Vagina (tissue), 2 donors: ENCODE measurements at regions not wholly inside any gene's neighbourhood (a gene's known extent, or its start where the extent isn't known, plus 50 kb on each side); places are given as distances from the start of the nearest gene placed in this dataset.

Experiments used
- CTCF ChIP-seq, 3 experiments: fragments of 450-650 bp in 2 of 3; fragments of 200-600 bp in 1 of 3; sonication (generic) in 1 of 3; IDR thresholded peaks; one replicate each; pipeline ENCODE4 v1.5.1; 2017 to 2019; ENCODE audit warnings: antibody characterized with exemption in 3 of 3, mild to moderate bottlenecking in 2 of 3, moderate library complexity in 2 of 3
- POLR2A ChIP-seq, 2 donors: fragments of 450-650 bp; IDR thresholded peaks; one replicate each; pipeline ENCODE4 v1.6.1; 2017; ENCODE audit warnings: antibody characterized with exemption in 2 of 2, mild to moderate bottlenecking in 2 of 2, moderate library complexity in 2 of 2
- POLR2AphosphoS5 ChIP-seq, 2 donors: sonication (generic); formaldehyde crosslinking; IDR thresholded peaks; one replicate each; pipeline ENCODE4 v1.9.0; 2017; ENCODE audit warnings: antibody characterized with exemption in 2 of 2, mild to moderate bottlenecking in 2 of 2, low read depth in 1 of 2; ENCODE audit not compliant: insufficient read depth in 1 of 2

- TF ChIP-seq CTCF (IDR thresholded peaks at IDR 0.05) (no peak), POLR2AphosphoS5 (IDR thresholded peaks at IDR 0.05; ENCODE audit: insufficient read depth in 1 of 2, low read depth in 1 of 2) (no peak), POLR2A (IDR thresholded peaks at IDR 0.05) (no peak)
Observed at GRCh38 chr10:56561336-56561735, 200.3 kb upstream of the ZWINT start.
